Ovary (tissue), 3 donors: ENCODE measurements at regions not wholly inside any gene's neighbourhood (a gene's known extent, or its start where the extent isn't known, plus 50 kb on each side); places are given as distances from the start of the nearest gene placed in this dataset.

Source experiments
- CTCF ChIP-seq, 3 donors: fragments of 450-650 bp in 2 of 3; fragments of 200-600 bp in 1 of 3; IDR thresholded peaks; one replicate each; pipeline versions ENCODE4 v1.5.1 to v1.8.0; 2016 to 2022; ENCODE audit warnings: antibody characterized with exemption in 3 of 3, mild to moderate bottlenecking in 1 of 3
- POLR2A ChIP-seq: fragments of 450-650 bp; IDR thresholded peaks from one replicate; pipeline ENCODE4 v1.6.1; 2017; ENCODE audit warnings: antibody characterized with exemption, mild to moderate bottlenecking, moderate library complexity
- donor health status: DM: no; HTN: no; CAD: no.

DNA sequence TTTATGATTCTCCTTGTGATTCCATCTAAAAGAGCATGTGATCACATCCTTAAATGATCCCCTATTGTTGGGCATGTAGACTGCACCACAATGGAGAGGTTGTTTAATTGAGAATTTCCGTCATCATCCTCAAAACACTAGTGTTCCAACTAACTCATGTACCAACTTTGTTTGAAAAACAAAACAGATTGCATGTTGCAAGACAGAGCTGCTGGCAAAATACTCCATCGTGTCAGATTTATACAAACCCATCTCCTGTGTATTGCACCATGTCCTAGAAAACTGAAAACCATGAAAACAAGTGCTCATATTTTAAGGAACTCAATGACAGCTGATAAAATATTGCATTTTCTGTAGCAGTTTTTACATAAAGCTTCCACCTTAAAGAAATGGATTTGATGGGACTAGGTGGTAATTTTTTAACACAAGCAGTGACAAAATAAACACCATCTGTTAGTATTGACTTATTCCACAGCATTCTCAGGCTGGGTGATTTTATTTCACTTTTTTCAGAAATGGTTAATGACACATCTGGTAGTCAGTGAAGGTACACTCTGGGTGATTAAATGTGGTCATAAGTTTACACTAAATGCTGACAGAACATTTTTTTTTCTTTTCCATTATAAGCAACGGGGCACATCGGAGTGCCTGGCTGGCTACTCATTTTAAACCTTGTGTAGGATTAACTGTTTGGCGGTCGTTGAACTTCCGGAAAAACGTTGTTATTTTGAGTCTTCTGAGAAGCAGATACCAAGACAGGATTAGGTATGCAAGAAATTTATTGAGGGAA, 602.9 kb upstream of the WWC1 start:
- TF ChIP-seq CTCF (IDR thresholded peaks at IDR 0.05) (no peak), POLR2A (no peak)
